Peyer's patch (tissue), 4 donors: ENCODE measurements at regions not wholly inside any gene's neighbourhood (a gene's known extent, or its start where the extent isn't known, plus 50 kb on each side); places are given as distances from the start of the nearest gene placed in this dataset.

Experiments used
- CTCF ChIP-seq, 6 experiments: fragments of 450-650 bp in 4 of 6; fragments of 200-600 bp in 2 of 6; sonication (generic) in 1 of 6; IDR thresholded peaks; one replicate each; pipeline ENCODE4 v1.5.1; 2017 to 2019; ENCODE audit warnings: antibody characterized with exemption in 6 of 6, mild to moderate bottlenecking in 3 of 6, moderate library complexity in 1 of 6
- POLR2A ChIP-seq, 2 donors: fragments of 450-650 bp; IDR thresholded peaks; one replicate each; pipeline ENCODE4 v1.5.1; 2017; ENCODE audit warnings: antibody characterized with exemption in 2 of 2, mild to moderate bottlenecking in 2 of 2, moderate library complexity in 2 of 2

GRCh38 chr5:164809821-164810220 is 1304.4 kb downstream of the MAT2B start:
- TF ChIP-seq CTCF (IDR thresholded peaks at IDR 0.05) (no peak), POLR2A (IDR thresholded peaks at IDR 0.05) (no peak)
